Activated CD4-positive, alpha-beta T cell treated with anti-CD3 and anti-CD28 coated beads for 48 hours (primary cell): ENCODE measurements at regions not wholly inside any gene's neighbourhood (a gene's known extent, or its start where the extent isn't known, plus 50 kb on each side); places are given as distances from the start of the nearest gene placed in this dataset.
"Not testable (repeated sequence)": the region's sequence is repeated elsewhere in the genome, so short reads cannot be mapped to it uniquely, and the experiment has no call there.

Experiments
- DNase-seq: peaks from one replicate; pipeline ENCODE4 v3.0.0-alpha.2; 2020

GRCh38 chr11:112661571-112661970, 299.6 kb upstream of the NCAM1 start:
- DNase-seq: no peak

- no peak for DNase-seq
These were observed 298.7 kb upstream of the NCAM1 start for GRCh38 chr11:112662554-112662953.

- DNase-seq: no peak
These were observed 297.1 kb upstream of the NCAM1 start for GRCh38 chr11:112663947-112664634.

GRCh38 chr11:112665291-112665690, 295.9 kb upstream of the NCAM1 start:
- no peak for DNase-seq

- DNase-seq: no peak
These were observed 295.0 kb upstream of the NCAM1 start for GRCh38 chr11:112666253-112666652.

GRCh38 chr11:112670806-112671570, 290.2 kb upstream of the NCAM1 start:
- DNase-seq: no peak

- DNase-seq: not testable (repeated sequence)
These were observed 287.8 kb upstream of the NCAM1 start for GRCh38 chr11:112673401-112673800.

- no peak for DNase-seq
These were observed 276.1 kb upstream of the NCAM1 start for GRCh38 chr11:112685111-112685510.

- no peak for DNase-seq
These were observed 271.4 kb upstream of the NCAM1 start for GRCh38 chr11:112689851-112690250.

GRCh38 chr11:112693781-112694180, 267.4 kb upstream of the NCAM1 start:
- DNase-seq: no peak

- DNase-seq: no peak
These were observed 267.0 kb upstream of the NCAM1 start for GRCh38 chr11:112694245-112694644.

- DNase-seq: no peak
These were observed 266.4 kb upstream of the NCAM1 start for GRCh38 chr11:112694813-112695212.

GRCh38 chr11:112697391-112698178, 263.6 kb upstream of the NCAM1 start:
- DNase-seq: no peak

GRCh38 chr11:112705148-112705547, 256.1 kb upstream of the NCAM1 start:
- DNase-seq: no peak

GRCh38 chr11:112706863-112707262, 254.4 kb upstream of the NCAM1 start:
- DNase-seq: no peak

GRCh38 chr11:112714340-112714739, 246.9 kb upstream of the NCAM1 start:
- not testable (repeated sequence) for DNase-seq

GRCh38 chr11:112715056-112715455, 246.2 kb upstream of the NCAM1 start:
- no peak for DNase-seq

GRCh38 chr11:112718483-112718882, 242.7 kb upstream of the NCAM1 start:
- DNase-seq: no peak

- DNase-seq: no peak
These were observed 241.3 kb upstream of the NCAM1 start for GRCh38 chr11:112719736-112720525.

GRCh38 chr11:112722148-112722547, 239.1 kb upstream of the NCAM1 start:
- no peak for DNase-seq

- DNase-seq: no peak
These were observed 238.3 kb upstream of the NCAM1 start for GRCh38 chr11:112722876-112723275.

GRCh38 chr11:112723676-112724495, 237.3 kb upstream of the NCAM1 start:
- no peak for DNase-seq
